ENCODE measurements at regions not wholly inside any gene's neighbourhood (a gene's known extent, or its start where the extent isn't known, plus 50 kb on each side); places are given as distances from the start of the nearest gene placed in this dataset.

DNA sequence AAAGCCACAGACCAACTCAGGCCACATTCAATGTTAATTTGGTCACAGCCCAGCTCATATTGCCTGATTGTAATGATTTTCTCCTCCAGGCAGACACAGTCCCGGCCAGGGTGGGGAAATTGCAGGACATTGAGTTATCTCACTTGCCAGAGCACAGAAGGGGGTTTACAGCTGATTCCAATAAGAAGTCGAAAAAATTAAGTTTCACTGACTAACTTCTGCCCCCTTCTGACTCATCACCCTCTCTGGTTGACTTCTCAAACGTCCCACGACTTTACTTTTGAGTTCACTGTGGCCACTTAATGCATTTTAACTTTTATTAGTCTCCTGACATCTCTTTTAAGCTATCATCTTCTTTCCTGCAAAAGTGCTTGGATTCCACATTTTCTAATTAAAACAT lies 321.4 kb upstream of the WWC1 start:
- no peak for DNase-seq (ENCODE audit: low spot score)

DNA sequence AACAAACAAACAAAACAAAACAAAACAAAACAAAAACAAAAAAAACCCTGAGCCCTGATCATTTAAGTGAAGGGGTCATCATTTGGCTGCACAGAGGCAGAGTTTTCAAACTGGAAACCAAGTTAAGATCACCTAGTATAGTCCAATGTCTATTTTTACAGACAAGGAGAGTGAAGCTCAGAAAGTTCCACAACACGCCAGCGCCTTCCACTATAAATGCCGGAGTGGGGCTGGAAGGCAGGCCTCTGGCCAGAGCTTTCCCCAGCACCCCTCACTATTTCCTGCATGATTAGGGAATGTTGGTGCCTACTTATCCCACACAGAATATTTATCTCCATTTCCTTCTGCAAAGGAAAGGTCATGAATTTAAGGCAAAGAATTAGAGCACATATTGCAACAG lies 319.7 kb upstream of the WWC1 start:
- DNase-seq (ENCODE audit: low spot score) = no peak

DNA sequence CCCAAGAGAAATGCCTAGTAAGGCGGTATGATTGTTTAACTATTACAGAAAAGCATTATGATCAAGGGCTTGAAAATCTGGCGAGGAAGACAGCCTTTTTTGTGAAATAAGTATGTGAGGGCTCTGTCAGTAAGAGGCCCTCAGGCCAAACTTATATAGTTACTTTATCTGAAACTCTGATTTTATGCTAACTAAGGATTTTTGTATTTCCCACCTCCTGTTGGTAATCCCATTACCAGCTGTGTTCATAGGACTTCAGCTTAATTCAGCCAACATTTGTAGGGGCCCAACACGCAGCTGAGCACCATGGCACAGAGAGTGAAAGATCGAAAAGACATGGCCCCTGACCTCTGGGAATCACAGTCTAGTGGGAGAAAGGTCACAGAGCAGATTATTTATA lies 318.3 kb upstream of the WWC1 start:
- DNase-seq (ENCODE audit: low spot score) = no peak

DNA sequence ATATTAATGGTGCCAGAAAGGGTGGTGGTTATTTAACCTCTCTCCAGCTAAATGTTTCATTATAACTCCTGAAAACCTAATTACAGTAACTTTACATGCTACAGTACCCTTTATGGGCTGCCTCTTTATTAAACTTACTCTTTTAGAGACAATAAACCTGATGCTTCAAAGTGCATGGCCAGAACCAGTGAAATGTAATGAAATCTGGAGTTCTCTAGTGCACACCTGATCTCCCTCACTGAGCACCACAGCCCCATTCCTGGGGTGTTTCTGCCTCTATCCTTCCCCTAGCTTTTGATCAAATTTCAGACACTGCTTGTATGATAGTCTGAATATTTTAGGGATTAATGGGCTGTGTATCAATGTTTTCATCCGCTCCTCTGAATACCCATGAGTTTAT lies 306.5 kb upstream of the WWC1 start:
- no peak for DNase-seq (ENCODE audit: low spot score)

DNA sequence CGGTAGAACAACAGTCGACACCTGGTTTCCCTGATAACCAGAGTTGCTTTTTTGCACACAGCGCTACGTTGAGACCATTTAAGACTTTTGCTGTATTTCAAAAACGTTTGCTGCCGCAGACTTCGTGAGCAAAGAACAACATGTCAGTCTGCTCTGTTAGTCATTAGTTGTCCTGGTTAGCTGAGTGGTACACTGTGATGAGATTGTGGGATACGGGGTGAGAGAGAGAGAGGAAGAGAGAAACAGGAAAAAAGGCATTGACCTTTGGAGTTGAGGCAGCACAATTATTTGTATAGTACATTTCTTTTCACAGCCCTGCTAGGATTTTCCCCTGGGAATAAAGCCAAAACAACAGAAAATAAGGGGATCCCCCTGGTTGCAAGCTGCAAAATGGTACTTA lies 306.1 kb upstream of the WWC1 start:
- DNase-seq (ENCODE audit: low spot score) = no peak

DNA sequence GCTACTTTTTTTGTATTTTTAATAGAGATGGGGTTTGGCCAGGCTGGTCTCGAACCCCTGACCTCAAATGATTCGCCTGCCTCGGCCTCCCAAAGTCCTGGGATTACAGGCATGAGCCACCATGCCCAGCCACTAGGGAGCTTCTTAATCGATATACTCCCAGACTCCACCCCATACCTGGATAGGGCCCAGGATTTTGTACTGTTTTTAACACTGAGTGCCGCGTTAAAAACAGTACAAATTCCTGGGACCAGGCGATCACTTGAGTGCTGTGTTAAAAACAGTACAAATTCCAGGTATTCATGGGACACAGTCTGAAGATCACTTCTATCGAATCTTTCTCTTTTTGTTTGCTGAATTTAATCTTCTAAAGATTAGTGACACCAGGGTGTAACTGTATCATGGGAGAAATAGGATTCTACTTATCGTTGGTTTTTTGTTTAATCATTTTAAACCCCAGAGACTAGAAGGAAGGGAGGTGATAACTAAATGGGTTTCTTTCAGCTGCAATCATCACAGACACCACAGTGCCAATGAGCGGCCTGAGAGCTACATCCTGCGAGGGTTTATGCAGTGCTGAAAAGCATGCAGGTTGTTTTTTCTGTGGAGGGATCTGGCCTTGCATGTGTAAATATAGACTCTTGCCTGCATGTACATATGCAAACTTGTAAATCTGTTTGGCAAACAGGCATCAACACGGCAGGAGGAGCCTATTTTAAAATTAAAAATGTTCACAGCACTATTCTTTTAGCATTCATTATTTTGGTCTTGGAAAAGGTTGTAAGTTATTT lies 303.8 kb upstream of the WWC1 start:
- no peak for DNase-seq (ENCODE audit: low spot score)

DNA sequence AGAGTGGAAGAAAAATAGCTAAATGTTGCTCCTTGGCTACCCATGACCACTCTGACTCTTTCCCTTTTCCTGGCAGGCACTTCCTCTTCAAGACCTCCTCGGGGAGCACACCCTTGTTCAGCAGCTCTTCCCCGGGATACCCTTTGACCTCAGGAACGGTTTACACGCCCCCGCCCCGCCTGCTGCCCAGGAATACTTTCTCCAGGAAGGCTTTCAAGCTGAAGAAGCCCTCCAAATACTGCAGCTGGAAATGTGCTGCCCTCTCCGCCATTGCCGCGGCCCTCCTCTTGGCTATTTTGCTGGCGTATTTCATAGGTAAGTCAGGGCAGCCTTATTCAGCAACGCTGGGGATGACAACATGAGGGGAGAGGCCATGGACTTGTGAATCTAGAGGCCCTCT lies 298.6 kb upstream of the WWC1 start:
- no peak for DNase-seq (ENCODE audit: low spot score)

DNA sequence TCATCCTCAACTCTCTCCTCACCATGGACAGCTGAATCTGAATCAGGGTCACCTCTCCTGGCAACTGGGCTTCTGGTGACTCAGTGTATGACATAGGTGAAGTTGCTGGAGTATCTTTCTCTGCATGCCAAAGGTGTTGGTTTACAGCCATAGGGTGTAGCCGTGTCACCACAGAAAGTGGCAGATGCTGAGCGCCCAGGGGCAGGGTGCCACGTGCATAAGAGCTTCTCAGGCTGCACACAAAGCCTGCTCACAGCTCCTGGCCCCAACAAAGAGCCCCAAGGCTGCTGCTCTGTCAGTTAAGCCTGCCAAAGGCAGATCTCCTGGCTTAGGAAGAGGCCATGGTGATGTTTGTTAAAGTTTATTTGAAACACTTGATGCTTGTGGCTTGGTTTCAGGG lies 297.7 kb upstream of the WWC1 start:
- no peak for DNase-seq (ENCODE audit: low spot score)

DNA sequence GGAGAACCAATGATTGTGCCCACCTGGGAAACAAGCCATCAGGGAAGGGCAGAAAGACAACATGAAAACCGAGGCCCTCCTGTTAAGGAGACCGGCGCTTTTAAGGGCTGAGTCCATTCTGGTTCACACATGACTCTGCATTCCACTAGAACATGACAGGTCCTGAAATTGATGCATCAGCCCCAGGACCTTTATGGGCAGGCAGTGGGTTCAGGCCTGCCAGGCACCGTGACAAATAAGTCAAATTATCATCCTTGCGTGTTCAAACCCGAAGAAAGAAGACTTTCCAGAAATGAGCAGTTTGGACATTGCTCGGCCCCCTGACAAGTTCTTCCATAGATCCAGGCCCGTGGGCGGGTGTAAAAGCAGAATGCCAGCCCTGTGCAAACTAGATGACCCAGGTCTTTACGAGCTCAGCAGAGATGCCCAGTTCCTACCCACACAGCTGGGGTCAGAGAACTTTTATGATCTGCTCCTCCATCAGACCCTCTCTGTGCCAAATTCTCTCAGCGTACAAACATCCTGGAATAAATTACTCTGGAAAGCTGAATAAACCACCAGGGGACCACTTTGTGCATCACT lies 295.5 kb upstream of the WWC1 start:
- no peak for DNase-seq (ENCODE audit: low spot score)

DNA sequence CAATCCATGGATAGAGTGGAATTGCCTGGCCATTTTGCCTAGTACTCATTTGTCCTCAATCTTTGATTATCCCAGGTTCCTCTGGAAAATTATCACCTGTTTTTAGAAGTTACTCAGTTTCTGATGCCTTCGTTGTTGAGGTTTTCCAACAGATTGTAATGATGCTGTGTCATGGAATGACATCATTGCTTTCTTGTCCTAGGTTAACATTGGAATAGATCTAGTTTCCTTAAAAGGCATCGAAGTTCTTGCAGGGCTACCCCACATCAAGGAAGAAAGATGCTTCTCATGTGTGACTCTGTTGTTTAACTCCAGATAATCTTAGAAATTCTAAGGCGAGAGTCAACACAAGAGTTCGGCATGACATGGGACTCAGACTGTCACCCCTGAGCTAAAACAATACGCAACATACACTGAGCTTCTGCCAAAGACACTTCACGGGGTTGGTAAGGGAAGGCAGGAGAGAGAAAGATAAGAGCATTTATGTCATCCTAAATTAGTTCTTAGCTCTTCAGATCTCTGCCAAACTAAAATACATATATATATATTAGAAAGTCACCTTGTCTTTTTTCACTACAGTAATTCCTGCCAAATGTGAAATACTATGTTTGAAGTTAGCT lies 293.2 kb upstream of the WWC1 start:
- no peak for DNase-seq (ENCODE audit: low spot score)

DNA sequence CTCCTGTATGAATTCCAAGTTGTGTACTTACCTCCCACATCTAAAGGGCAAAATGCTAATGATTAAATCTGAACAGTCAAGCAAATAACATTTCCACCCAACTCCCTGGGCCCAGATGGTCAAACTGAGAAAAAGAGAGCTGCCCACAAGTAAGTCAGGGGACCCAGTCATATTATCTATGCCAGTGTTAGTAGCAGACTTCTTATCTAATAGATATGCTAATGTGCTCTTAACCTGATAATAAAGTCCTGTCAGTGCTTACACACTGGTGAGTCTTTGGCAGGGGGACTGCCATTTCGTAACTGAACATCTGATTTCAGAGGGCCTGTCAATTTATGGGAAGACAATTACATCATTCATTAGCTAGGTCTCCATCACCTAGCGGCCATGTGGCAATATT lies 292.3 kb upstream of the WWC1 start:
- no peak for DNase-seq (ENCODE audit: low spot score)

DNA sequence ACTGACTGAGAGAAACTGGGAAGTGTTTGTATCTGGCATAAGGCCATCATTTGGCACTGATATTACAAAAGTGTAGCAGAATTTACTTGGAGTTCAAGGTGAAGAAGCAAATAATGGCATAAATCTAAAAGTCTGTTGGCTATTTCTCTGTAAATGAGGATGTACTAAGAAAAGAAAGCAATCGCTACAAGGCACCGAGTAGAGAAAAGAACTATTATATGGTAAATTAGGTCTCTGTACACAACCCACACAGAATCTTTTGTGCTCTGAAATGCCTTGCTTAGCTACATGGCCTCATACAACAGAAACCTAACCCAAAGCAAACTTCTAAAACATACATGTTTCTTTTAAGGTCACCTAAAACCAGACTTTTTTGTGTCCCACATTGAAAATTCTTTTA lies 290.1 kb upstream of the WWC1 start:
- no peak for DNase-seq (ENCODE audit: low spot score)

DNA sequence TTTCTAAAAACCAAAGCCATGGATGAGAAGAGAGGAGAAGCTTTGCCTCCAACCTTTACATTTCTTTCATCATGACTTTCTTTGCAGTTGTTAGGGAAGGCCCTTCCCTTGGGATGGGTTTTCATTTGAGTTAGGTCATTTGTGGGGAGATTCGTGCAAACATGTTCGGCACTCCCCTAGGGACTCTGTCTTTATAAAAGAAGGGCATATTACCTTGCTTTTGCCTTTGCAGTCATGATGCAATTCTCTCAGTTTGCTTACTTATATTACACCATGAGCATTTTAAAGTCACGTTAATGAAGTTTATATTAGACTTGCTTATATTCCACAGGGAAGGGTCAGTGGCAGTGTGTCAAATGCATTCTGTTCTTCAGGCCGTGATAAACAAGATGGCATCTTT lies 289.3 kb upstream of the WWC1 start:
- no peak for DNase-seq (ENCODE audit: low spot score)

DNA sequence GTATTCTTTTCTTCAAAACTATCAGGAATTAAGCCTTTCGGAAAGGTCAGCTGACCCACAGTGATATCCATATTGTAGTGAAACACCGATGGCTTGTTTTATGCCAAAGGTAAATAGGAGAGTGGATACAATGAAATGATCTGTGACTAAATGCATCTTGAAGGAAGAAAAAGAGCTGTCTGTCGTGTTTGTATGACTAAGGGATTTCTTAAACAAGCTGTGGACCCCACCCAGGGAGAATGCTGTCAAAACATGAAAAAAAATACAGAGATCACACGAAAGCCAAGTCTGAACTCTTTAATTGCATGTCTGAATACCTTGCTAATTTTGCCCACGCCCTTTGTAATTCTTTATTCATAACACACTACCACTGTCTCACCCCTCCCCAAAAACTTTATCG lies 286.4 kb upstream of the WWC1 start:
- DNase-seq (ENCODE audit: low spot score) = no peak

DNA sequence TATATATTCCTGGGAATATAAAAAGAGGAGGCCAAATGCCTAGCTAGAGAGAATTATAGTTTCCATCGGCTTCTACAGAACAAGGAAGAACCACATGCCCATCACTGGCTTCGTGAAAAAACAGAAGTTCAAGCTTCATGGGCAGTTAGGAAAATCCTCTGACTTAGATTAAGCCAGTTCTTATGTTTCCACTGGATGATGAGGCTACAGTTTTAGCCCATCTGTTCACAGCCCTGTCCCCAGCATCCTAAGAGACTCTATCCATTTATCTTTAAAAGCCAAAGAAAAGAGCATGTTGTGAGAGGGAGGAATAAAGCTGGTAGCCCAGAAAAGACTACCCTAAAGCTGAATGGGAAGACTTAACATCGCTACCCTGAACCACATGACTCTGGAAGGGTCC lies 285.5 kb upstream of the WWC1 start:
- no peak for DNase-seq (ENCODE audit: low spot score)

DNA sequence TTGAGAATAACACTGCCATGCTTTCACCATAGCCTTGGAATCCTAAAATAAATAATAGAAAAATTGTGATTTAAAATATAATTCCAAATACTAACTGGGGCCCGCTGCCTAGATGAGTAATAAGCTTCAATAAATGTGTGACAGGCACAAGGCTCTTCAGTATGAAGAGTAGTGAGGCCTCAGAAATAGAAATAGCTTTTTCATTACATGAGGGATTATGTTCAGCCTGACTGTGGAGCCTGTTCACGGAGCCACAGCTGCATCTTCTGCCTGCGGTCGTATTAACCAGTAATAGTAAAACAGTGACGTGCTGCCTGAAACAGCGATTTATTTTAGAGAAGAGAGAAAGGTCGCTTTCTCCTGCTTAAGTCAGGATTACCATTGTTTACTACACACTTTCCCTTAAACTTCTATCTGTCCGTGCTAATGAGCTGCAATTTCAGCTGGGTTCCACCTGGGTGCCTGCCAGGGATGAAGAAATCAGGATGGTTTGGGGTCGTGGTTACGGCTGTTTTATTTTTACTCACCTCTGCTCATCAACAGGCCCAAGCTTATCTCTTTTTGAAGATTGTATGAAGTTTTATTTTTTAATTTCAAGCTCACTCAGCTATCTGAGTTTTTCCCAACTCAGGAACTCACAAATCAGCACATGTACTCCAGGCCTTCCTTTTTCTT lies 284.9 kb upstream of the WWC1 start:
- no peak for DNase-seq (ENCODE audit: low spot score)

DNA sequence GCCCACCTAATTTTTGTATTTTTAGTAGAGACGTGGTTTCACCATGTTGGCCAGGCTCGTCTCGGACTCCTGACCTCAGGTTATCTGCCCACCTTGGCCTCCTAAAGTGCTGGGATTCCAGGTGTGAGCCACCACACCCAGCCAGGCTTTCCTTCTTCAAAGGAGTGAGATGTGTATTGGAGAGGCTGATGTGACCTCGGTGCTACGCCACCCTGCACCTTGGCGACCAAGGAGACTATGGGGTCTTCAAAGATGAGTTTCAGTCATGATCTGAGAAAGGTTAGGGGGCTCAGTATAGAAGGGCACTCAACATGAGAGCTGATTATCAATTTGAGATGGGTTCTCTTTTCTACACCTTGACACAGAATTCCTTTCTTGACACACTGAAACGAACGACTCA lies 284.2 kb upstream of the WWC1 start:
- DNase-seq (ENCODE audit: low spot score) = no peak

DNA sequence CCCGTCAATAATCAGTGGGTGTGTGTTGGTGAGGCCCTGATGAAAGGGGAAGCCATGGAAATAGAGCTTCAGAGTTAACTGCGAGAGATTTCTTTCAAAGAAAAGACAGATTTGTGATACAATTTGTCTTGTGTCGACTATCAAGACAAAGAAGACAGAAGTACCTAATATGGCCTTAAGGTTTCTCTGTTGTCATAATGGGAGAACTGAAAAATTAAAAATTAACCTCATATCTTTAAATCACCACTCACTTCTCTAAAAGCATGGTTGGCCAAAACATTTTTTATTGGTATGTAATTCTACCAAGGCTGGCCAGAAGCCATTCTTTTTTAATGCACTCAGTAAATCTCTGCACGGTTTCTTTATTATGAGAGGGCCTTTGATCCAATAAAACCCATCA lies 282.9 kb upstream of the WWC1 start:
- no peak for DNase-seq (ENCODE audit: low spot score)

DNA sequence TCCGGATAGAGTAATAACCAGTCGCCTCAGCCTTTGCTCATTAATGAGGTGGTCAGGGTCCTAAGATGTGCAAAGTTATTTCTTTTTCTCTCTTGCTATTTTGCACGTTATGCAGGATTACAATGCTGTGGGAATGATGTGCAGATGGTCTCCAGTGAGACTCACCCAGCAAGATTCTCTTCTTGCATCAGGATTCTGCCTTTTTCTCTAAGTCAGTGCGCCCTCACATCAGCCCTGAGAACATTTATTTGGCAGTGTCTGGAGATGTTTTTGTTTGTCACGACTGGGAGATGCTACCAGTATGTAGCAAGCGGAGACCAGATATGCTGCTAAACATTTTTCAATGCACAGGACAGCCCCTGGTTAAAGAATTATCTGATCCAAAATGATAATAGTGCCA lies 280.3 kb upstream of the WWC1 start:
- DNase-seq (ENCODE audit: low spot score) = no peak

DNA sequence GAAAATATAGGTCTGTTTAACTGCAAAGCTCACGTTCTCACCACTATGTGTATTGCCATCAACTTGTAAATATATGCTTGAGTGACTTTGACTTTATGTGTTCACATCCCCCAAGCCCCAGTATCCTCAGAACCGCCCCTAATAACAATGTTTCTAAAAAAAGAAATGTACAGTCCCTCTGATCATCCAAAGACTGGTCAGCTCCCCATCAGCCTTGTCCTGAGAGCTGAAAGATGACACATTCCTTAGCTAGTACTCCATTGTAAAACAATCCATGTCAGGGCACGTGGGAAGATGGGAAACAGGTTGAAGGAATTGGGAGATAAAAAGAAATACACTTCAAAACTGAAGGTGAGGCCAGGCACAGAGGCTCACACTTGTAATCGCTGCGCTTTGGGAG lies 279.4 kb upstream of the WWC1 start:
- no peak for DNase-seq (ENCODE audit: low spot score)

DNA sequence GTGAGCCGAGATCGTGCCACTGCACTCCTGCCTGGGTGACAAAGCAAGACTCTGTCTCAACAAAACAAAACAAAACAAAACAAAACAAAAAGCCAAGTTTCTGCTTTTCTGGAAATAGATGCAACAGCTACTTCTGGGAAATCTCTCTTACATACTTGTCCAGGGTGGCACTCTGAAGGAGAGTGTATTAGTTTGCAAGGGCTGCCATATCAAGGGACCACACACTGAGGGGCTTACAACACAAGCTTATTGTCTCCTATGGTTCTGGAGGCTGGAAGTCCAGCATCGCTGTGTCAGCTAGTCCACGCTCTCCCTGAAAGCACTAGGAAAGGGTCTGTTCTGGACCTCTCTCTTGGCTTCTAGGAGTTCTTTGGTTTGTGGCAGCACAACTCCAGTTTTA lies 277.9 kb upstream of the WWC1 start:
- no peak for DNase-seq (ENCODE audit: low spot score)

DNA sequence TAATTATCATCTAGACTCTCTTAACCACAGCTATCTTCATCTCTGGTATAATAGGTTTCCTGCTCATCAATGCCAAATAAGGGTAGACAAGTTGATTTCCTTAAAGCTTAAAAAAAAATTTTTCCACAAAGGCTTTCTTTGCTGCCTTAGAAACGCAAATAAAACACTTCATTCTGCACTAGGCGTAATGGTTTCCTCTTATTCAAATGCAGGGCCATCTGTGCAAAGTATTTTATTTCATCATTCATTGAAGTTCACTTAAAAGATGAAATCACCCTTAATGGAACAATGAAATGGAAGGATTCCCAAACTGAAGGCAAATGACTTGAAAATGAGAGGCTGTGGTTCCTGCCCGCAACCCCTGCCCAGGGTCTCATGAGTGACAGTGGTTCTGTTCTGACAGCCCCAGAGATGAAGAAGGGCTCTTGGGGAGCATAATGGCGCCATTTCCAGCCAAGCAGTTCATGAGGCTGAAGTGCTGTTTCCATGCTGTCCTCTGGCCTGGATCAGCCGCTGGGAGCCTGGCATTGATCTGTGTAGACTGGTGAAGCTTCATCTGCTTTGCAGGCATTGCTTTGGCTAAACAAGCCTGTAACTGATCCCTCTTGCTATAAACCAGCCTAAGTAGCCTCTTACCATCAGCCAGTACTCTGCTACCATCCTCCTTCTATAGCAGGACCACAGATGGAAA lies 276.9 kb upstream of the WWC1 start:
- DNase-seq (ENCODE audit: low spot score) = no peak

DNA sequence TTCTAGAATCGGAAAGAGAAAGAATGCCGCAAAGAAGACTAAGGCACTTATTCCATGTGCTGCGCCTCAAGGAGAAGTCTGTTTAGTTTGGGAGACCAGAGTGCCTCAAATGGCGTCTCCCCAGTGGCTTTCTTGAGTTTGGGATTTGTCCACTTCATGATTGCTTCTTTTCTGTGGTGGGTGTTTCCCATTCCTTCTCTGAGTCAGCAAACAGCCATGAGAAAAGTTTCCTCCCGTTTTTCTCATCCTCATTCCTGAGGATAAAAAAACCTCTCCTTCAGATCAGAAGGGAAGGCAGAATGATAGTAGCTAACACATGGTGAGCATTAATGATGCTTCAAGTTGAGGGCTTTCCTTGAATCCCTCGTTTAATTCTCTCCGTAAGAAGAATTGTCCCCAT lies 275.9 kb upstream of the WWC1 start:
- DNase-seq (ENCODE audit: low spot score) = no peak

All from SW480 (cell line).